ENCODE measurements at regions not wholly inside any gene's neighbourhood (a gene's known extent, or its start where the extent isn't known, plus 50 kb on each side); places are given as distances from the start of the nearest gene placed in this dataset.
"Not testable (repeated sequence)": the region's sequence is repeated elsewhere in the genome, so short reads cannot be mapped to it uniquely, and the experiment has no call there.

DNA sequence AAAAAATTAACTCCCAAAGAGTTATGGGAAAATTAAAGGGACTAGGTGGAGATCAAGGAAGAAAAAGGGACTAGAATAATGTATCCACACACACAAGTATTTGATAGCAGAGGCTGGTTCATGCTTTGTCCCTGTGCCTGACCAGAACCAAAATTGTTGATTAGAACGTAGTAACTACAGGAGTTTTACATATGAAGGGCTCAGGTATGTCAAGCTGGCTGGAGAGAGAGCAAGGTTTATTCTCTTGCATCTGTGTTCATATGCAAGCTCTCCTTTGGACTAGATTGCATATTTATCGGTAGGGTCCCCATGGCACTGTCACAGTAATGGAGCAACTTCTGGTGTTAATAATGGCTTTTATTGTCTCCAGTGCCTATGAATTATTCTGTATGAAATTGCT is 239.9 kb upstream of the TRPM3 start:
- no peak for DNase-seq

GRCh38 chr9:71357346-71357745 is 235.9 kb upstream of the TRPM3 start:
- no peak for DNase-seq

DNA sequence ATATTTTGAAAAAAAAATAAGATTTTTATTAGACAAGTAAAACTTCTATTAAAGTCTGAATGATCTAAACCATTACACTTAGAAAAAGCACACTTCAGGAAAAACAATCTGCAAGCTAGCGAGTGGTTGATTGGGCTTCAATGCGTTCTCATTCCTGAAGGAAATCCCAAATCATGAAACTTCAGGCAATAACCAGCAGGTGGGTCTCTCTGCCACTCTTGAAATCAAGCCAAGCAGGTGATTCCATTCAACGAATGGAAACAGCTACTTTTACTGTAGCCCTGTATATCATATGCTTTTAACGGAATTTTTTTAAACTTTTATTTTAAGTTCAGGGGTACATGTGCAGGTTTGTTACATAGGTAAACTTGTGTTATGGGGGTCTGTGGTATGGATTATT is 234.5 kb upstream of the TRPM3 start:
- DNase-seq = no peak

DNA sequence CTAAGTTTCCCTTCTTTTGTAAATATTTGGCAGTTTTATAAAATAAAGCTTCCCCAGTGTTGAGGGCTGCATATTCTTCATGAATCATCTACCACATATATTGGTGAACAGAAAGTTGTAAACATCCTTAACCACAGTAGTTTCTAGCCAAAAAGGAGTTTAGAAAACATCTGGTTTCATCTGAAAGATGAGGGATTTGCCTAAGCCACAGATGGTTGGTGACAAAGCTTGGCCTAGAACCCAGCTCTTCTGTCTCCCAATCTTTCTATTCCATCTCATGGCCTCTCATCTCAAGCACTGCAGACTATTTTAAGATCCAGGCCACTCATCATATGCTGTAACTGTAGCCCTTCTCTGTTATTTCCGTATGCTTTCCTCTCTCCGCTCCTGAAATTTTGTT is 232.3 kb upstream of the TRPM3 start:
- DNase-seq = no peak

DNA sequence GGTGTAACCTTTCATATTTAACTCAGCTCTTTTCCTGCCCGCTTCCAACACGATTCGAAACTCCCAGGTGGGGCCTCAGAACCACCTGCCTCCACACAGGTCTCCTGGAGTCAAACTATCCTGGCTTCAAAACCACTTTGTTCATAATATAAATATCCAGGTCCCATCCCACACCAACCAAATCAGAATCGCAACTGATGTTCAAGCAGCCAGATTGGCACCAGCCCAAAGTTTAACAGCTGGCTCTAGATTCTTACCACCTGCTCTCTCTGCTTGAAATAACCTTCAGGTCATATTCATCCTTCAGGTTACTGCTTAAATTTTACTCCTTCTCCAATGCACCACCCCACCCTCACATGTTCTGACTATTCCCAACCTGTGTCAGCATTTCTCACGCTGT is 231.4 kb upstream of the TRPM3 start:
- DNase-seq = no peak

DNA sequence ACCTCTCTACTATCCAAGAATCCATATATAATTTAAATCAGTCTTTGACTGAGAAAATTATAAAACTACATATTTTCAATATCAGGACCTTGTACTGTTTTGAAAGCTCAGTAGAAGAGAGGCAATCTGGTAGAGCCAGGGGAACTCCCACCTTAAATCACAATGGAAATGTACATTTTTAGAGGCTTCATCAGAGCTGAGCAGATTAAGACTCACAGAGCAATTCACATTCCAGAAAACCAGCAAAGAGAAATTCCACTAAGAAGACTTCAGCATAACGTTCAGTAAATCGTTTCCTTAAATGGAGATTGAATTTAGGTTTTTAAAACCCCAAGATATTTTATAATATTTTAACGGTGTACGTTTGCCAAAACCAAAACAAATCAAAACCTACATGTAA is 227.8 kb upstream of the TRPM3 start:
- no peak for DNase-seq

GRCh38 chr9:71333321-71333720 is 211.9 kb upstream of the TRPM3 start:
- DNase-seq = no peak

DNA sequence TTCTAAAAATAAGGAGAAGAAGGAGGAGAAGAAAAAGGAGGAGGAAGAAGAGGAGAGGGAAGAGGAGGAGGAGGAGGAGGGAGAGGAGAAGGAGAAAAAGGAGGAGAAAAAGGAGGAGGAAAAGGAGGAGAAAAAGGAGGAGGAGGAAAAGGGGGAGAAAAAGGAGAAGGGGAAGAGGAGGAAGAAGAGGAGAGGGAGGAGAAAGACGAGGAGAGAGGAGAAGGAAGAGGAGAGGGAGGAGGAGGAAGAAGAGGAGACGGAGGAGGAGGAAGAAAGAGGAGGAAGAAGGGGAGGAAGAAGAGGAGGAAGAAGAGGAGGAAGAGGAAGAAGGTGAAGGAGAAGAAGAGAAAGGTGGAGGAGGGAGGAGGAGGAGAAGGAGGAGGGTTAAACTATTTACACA is 210.2 kb upstream of the TRPM3 start:
- no peak for DNase-seq

- DNase-seq = no peak
Measured at GRCh38 chr9:71329873-71330272, 208.5 kb upstream of the TRPM3 start.

DNA sequence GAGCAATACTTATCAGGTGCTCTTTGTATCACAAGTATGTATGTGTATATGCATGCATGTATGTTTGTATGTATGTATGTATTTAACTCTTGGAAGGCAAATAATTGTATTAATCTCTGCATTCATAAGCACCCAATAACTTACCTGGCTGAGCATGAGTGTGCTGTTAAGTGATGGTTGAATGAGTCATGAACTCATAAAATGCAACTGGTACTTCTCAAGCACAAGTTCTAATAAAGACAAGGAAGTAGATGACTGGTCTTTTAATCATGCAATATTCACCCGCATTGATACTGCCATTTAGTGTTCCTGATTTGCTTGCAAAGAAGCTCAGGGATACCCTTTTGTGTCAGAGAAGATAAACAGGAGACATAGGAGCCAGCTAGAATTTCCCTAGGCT is 204.9 kb upstream of the TRPM3 start:
- DNase-seq = no peak

- DNase-seq = no peak
Measured at GRCh38 chr9:71323357-71323756, 201.9 kb upstream of the TRPM3 start.

DNA sequence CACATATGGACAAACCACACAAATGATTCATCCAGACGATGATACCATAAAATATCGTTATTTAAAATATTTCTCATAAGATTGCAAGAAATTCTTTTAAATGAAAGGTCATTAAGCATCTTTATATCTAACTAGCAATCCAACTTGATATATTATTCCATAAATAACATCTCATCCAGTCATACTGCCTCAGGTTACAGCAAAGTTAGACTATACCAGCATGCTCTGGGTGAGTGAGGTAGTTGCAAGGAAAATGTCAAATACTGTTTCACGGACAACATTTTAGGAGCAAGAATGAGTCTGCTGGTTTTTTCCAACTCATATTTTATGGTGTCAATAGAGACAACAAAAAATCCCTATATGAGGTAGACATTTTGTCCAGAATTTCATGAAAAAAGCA is 200.9 kb upstream of the TRPM3 start:
- no peak for DNase-seq

GRCh38 chr9:71308454-71308853 is 187.0 kb upstream of the TRPM3 start:
- no peak for DNase-seq

- DNase-seq = no peak
Measured at GRCh38 chr9:71306134-71306533, 184.7 kb upstream of the TRPM3 start.

GRCh38 chr9:71303351-71303750 is 181.9 kb upstream of the TRPM3 start:
- no peak for DNase-seq

DNA sequence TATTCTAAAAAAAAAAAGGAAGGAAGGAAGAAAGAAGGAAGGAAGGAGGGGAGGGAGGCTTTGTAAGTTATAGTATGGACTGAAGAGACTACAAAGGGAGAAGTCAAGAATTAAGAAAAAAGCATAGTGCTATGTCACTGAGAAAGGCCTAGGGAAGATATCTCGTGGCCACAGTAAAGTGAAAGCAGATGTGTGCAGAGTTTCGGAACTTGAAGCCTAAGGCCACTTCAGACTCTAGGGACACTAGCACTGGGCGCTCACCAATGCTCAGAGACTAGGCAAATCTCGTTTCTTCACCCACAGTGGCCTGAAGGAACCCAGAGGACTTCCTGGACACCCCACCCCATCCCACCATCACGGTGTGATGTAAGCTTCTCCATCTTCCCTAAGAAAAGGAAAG is 181.4 kb upstream of the TRPM3 start:
- DNase-seq = no peak

DNA sequence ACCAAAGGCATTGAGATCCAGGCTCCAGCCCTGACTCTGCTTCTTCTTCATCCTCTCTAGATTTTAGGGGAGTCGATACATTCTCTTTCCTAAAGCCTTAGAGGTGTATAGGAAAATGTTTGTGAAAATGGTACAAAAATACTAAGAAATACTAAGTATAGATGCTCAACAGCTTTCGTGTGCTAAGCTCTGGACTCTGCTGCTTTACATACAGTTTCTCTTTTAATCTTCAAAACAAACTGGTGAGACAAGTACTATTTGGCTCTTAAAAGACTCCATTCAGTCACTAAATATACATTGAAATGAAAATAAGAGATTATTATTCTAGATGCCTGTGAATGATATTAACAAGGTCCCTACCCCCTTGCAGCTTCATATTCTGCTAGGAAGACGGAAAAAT is 174.5 kb upstream of the TRPM3 start:
- DNase-seq = no peak

DNA sequence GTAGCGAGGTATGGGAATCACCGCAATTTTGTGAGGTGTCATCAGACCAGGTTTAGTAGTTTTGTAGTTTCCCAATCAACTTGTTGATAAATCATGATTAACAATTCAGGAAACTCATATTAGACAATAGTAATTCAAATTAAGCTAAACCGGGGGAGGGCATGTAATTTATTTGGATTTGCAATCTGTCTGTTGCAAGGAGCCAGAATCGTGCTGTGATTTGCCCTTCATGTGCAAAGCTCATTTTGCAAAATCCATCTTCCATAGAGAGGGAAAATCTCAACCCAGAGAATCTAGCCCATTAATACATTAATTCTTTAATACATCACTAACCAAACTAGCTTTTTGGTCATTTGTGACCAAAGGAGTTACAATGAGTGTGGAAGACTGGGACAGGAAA is 164.7 kb upstream of the TRPM3 start:
- DNase-seq = no peak

- DNase-seq = peak in 3 of 6 experiments; percentile 11 to 32 (median 15)
Measured at GRCh38 chr9:71285191-71285656, 163.8 kb upstream of the TRPM3 start.

- DNase-seq = not testable (repeated sequence)
Measured at GRCh38 chr9:71282116-71282515, 160.7 kb upstream of the TRPM3 start.

GRCh38 chr9:71279151-71279739 is 157.8 kb upstream of the TRPM3 start:
- DNase-seq = no peak

- DNase-seq = no peak
Measured at GRCh38 chr9:71273613-71274012, 152.2 kb upstream of the TRPM3 start.

- no peak for DNase-seq
Measured at GRCh38 chr9:71271602-71272001, 150.2 kb upstream of the TRPM3 start.

DNA sequence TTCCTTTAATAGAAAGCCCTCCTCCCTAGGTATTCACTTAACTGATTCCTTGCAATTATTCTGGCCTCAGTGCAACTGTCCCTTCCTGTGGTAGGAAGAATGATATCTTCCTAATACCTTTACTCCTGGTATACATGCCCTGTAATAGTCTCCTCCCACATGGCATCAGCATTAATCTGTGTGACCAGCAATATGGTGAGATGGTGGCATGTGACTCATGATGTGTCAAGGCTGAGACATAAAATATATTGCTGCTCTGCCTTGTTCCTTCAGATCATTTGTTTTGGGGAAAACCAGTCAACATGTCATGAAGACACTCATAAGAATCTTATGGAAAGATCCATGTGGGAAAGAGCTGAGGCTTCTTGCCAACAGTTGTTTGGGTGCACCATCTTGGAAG is 149.1 kb upstream of the TRPM3 start:
- DNase-seq = no peak

DNA sequence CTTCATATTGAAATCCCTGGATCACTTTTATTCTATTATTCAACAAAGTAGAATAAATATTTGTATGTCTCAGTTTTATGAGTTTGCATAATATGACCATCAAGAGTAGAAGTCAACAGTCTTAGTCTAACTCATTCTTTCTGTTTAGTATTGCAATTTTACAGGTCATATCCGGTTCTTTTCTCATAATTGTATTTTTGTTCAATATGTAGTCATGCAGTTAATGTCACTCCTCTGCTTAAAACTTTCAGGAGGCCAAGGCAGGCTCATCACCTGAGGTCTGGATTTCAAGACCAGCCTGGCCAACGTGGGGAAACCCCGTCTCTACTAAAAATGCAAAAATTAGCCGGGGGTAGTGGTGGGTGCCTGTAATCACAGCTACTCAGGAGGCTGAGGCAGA is 148.4 kb upstream of the TRPM3 start:
- DNase-seq = no peak
